GM23338 (cell line): ENCODE measurements at regions not wholly inside any gene's neighbourhood (a gene's known extent, or its start where the extent isn't known, plus 50 kb on each side); places are given as distances from the start of the nearest gene placed in this dataset.
A peak's percentile ranks its signal among the peaks of the same experiment; 100 is the strongest.

Experiments
- ATAC-seq: fragments of 200-7000 bp; cut with Tn5 transposase; 3 replicates; pipeline ENCODE4 v1.9.1; 2020
- DNase-seq: peaks from one replicate; pipeline ENCODE4 v3.0.0-alpha.2; 2015; ENCODE audit warnings: low spot score
- H2AFZ ChIP-seq: fragments of 200-600 bp; sonication (generic); 2 replicates; pipeline ENCODE4 v1.8.0; 2016; ENCODE audit warnings: antibody characterized with exemption, mild to moderate bottlenecking, moderate library complexity
- H3F3A ChIP-seq: fragments of 200-600 bp; sonication (generic); replicated peaks from 2 replicates; pipeline ENCODE4 v1.8.0; 2017; ENCODE audit warnings: antibody characterized with exemption, mixed run types, low read depth
- H3K27ac ChIP-seq: fragments of 200-600 bp; sonication (generic); 2 replicates; pipeline ENCODE4 v1.6.1; 2016; ENCODE audit warnings: low read depth
- H3K27me3 ChIP-seq: fragments of 200-600 bp; sonication (generic); 2 replicates; pipeline ENCODE4 v1.8.0; 2016; ENCODE audit warnings: mild to moderate bottlenecking, mixed run types, moderate library complexity; ENCODE audit not compliant: insufficient read depth
- H3K36me3 ChIP-seq: fragments of 200-600 bp; sonication (generic); 2 replicates; pipeline ENCODE4 v1.8.0; 2016; ENCODE audit warnings: mild to moderate bottlenecking; ENCODE audit not compliant: insufficient read depth
- H3K4me1 ChIP-seq: fragments of 200-600 bp; sonication (generic); 2 replicates; pipeline ENCODE4 v1.8.0; 2016; ENCODE audit warnings: mild to moderate bottlenecking, moderate library complexity; ENCODE audit not compliant: insufficient read depth
- H3K4me2 ChIP-seq: fragments of 200-600 bp; sonication (generic); 2 replicates; pipeline ENCODE4 v1.7.1; 2017; ENCODE audit warnings: mixed run types
- H3K4me3 ChIP-seq: fragments of 200-600 bp; sonication (generic); 2 replicates; pipeline ENCODE4 v1.6.1; 2016; ENCODE audit warnings: mixed run types
- H3K79me2 ChIP-seq: fragments of 200-600 bp; sonication (generic); replicated peaks from 2 replicates; pipeline ENCODE4 v1.8.0; 2017; ENCODE audit warnings: mild to moderate bottlenecking; ENCODE audit not compliant: insufficient read depth
- H3K9me2 ChIP-seq: fragments of 200-600 bp; sonication (generic); 2 replicates; pipeline ENCODE4 v1.8.0; 2017; ENCODE audit not compliant: insufficient read depth
- H4K20me1 ChIP-seq: fragments of 200-600 bp; sonication (generic); replicated peaks from 2 replicates; pipeline ENCODE4 v1.8.0; 2017; ENCODE audit warnings: mild to moderate bottlenecking; ENCODE audit not compliant: insufficient read depth
- H3K27ac Mint-ChIP-seq: 2 replicates; pipeline ENCODE4 v1.8.0; 2020; ENCODE audit warnings: inconsistent platforms, mild to moderate bottlenecking, moderate library complexity, mixed read lengths
- H3K27me3 Mint-ChIP-seq: 3 replicates; pipeline ENCODE4 v1.8.0; 2022; ENCODE audit warnings: low read depth, mild to moderate bottlenecking, moderate library complexity, mixed read lengths, inconsistent platforms; ENCODE audit not compliant: insufficient read depth, poor library complexity
- H3K36me3 Mint-ChIP-seq: 3 replicates; pipeline ENCODE4 v1.8.0; 2021; ENCODE audit warnings: low read depth, mild to moderate bottlenecking, inconsistent platforms, moderate library complexity, mixed read lengths
- H3K4me1 Mint-ChIP-seq: 3 replicates; pipeline ENCODE4 v1.8.0; 2020; ENCODE audit warnings: mild to moderate bottlenecking, inconsistent platforms, mixed read lengths
- H3K4me3 Mint-ChIP-seq: 3 replicates; pipeline ENCODE4 v1.8.0; 2021; ENCODE audit warnings: moderate library complexity, mild to moderate bottlenecking, inconsistent platforms, mixed read lengths
- H3K9me3 Mint-ChIP-seq: 3 replicates; pipeline ENCODE4 v1.8.0; 2020; ENCODE audit warnings: moderate library complexity, mild to moderate bottlenecking, inconsistent platforms, mixed read lengths
- TF ChIP-seq, protein P1 (sequence below), 2 experiments: fragments of 200-600 bp in 1 of 2; sonication (generic) in 1 of 2; conservative IDR thresholded peaks; 2 replicates each; pipeline versions ENCODE4 v1.5.1 to v1.6.1; 2016 to 2017; ENCODE audit warnings: antibody characterized with exemption in 2 of 2, low read depth in 2 of 2, mild to moderate bottlenecking in 2 of 2, moderate library complexity in 1 of 2
- TF ChIP-seq, protein P2 (sequence below): fragments of 250-450 bp; sonication (Bioruptor Pico); IDR thresholded peaks from 2 replicates; pipeline ENCODE4 v1.5.0; 2020; ENCODE audit warnings: mild to moderate bottlenecking, moderate library complexity

DNA sequence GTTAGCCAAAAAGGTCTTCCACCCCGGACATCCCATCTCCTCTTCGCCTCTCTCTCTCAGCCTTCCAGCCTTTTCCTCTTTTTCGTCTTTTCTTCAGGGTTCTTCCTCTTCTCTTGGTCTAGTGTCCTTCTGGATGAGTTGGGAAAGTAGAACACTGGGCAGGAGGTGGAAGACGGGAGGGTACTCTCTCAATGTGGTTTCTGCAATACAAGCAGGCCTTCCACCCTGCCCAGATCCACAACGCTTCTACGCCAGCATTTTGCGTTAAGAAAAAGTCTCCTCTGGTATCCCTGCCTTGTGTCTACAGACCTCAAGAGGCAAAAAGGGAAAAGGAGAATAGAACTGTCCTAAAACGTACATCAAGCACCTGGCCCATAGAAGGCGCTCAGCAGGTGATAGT is 587.8 kb downstream of the BNC2 start:
- no peak overlapping the region for H3K4me3 Mint-ChIP-seq
- Histone ChIP-seq H3K4me2 (no peak overlapping the region), H3K4me1 (no peaks in the 10 kb centered on the region), H3K27ac (no peak overlapping the region), H3K27me3 (no peaks in the 10 kb centered on the region), H3K9me2 (peaks cover 9% of the 10 kb centered on the region; the same call in 1 of the 2 replicates), H3K79me2 (no peaks in the 10 kb centered on the region), H3F3A (no peaks in the 10 kb centered on the region), H2AFZ (no peak overlapping the region), H3K4me3 (no peak overlapping the region), H3K36me3 (no peaks in the 10 kb centered on the region), H4K20me1 (no peaks in the 10 kb centered on the region)
- ATAC-seq (no peak), DNase-seq (no peak)
- H3K36me3 Mint-ChIP-seq, result no peaks in the 10 kb centered on the region
- peaks cover 6% of the 10 kb centered on the region for H3K27me3 Mint-ChIP-seq
- TF ChIP-seq, protein P1, sequence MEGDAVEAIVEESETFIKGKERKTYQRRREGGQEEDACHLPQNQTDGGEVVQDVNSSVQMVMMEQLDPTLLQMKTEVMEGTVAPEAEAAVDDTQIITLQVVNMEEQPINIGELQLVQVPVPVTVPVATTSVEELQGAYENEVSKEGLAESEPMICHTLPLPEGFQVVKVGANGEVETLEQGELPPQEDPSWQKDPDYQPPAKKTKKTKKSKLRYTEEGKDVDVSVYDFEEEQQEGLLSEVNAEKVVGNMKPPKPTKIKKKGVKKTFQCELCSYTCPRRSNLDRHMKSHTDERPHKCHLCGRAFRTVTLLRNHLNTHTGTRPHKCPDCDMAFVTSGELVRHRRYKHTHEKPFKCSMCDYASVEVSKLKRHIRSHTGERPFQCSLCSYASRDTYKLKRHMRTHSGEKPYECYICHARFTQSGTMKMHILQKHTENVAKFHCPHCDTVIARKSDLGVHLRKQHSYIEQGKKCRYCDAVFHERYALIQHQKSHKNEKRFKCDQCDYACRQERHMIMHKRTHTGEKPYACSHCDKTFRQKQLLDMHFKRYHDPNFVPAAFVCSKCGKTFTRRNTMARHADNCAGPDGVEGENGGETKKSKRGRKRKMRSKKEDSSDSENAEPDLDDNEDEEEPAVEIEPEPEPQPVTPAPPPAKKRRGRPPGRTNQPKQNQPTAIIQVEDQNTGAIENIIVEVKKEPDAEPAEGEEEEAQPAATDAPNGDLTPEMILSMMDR (conservative IDR thresholded peaks at IDR 0.05; ENCODE audit: low read depth in 2 of 2), result peak in 1 of 2 experiments; percentile 10; a peak in 1 of 4 replicates
- TF ChIP-seq, protein P2, sequence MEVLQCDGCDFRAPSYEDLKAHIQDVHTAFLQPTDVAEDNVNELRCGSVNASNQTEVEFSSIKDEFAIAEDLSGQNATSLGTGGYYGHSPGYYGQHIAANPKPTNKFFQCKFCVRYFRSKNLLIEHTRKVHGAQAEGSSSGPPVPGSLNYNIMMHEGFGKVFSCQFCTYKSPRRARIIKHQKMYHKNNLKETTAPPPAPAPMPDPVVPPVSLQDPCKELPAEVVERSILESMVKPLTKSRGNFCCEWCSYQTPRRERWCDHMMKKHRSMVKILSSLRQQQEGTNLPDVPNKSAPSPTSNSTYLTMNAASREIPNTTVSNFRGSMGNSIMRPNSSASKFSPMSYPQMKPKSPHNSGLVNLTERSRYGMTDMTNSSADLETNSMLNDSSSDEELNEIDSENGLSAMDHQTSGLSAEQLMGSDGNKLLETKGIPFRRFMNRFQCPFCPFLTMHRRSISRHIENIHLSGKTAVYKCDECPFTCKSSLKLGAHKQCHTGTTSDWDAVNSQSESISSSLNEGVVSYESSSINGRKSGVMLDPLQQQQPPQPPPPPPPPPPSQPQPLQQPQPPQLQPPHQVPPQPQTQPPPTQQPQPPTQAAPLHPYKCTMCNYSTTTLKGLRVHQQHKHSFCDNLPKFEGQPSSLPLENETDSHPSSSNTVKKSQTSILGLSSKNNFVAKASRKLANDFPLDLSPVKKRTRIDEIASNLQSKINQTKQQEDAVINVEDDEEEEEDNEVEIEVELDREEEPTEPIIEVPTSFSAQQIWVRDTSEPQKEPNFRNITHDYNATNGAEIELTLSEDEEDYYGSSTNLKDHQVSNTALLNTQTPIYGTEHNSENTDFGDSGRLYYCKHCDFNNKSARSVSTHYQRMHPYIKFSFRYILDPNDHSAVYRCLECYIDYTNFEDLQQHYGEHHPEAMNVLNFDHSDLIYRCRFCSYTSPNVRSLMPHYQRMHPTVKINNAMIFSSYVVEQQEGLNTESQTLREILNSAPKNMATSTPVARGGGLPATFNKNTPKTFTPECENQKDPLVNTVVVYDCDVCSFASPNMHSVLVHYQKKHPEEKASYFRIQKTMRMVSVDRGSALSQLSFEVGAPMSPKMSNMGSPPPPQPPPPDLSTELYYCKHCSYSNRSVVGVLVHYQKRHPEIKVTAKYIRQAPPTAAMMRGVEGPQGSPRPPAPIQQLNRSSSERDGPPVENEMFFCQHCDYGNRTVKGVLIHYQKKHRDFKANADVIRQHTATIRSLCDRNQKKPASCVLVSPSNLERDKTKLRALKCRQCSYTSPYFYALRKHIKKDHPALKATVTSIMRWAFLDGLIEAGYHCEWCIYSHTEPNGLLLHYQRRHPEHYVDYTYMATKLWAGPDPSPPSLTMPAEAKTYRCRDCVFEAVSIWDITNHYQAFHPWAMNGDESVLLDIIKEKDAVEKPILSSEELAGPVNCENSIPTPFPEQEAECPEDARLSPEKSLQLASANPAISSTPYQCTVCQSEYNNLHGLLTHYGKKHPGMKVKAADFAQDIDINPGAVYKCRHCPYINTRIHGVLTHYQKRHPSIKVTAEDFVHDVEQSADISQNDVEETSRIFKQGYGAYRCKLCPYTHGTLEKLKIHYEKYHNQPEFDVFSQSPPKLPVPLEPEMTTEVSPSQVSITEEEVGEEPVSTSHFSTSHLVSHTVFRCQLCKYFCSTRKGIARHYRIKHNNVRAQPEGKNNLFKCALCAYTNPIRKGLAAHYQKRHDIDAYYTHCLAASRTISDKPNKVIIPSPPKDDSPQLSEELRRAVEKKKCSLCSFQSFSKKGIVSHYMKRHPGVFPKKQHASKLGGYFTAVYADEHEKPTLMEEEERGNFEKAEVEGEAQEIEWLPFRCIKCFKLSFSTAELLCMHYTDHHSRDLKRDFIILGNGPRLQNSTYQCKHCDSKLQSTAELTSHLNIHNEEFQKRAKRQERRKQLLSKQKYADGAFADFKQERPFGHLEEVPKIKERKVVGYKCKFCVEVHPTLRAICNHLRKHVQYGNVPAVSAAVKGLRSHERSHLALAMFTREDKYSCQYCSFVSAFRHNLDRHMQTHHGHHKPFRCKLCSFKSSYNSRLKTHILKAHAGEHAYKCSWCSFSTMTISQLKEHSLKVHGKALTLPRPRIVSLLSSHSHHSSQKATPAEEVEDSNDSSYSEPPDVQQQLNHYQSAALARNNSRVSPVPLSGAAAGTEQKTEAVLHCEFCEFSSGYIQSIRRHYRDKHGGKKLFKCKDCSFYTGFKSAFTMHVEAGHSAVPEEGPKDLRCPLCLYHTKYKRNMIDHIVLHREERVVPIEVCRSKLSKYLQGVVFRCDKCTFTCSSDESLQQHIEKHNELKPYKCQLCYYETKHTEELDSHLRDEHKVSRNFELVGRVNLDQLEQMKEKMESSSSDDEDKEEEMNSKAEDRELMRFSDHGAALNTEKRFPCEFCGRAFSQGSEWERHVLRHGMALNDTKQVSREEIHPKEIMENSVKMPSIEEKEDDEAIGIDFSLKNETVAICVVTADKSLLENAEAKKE (CRISPR knock-in tag), result no peak
- peaks cover 3% of the 10 kb centered on the region; the same call in 1 of the 3 replicates for H3K4me1 Mint-ChIP-seq
- no peaks in the 10 kb centered on the region for H3K9me3 Mint-ChIP-seq
- H3K27ac Mint-ChIP-seq, result no peak overlapping the region

DNA sequence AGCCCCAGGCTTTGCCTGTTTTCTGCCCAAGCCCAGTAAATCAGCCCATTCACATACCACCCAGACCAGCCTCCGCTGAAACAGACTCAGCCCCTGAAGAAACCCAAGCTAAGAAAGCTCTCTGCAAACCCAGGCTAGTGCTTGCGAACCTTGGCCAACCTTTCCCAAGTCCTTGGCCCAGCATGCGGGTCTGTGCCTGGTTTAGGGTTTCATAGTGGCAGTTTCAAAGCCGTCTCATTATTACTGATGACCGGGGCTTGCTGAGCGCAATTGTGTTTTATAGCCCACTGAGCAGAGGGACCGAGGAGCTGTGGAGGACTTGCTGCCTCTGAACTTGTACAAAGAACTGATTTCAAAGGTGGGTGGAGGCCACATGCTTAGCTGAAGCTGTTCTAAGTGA is 584.3 kb downstream of the BNC2 start:
- Mint-ChIP-seq H3K36me3 (no peaks in the 10 kb centered on the region), H3K4me1 (no peaks in the 10 kb centered on the region), H3K4me3 (no peak overlapping the region), H3K9me3 (no peaks in the 10 kb centered on the region; the same call in 2 of the 3 replicates), H3K27me3 (peaks cover 6% of the 10 kb centered on the region), H3K27ac (no peak overlapping the region)
- H2AFZ ChIP-seq, result no peak overlapping the region
- H3K79me2 ChIP-seq, result no peaks in the 10 kb centered on the region
- no peak overlapping the region for H3K27ac ChIP-seq
- H3K27me3 ChIP-seq, result no peaks in the 10 kb centered on the region
- H3K4me2 ChIP-seq, result no peak overlapping the region
- no peaks in the 10 kb centered on the region for H3K4me1 ChIP-seq
- ATAC-seq (no peak), DNase-seq (no peak)
- H3K9me2 ChIP-seq, result peaks cover 17% of the 10 kb centered on the region; the same call in 1 of the 2 replicates
- H4K20me1 ChIP-seq, result no peaks in the 10 kb centered on the region
- H3K4me3 ChIP-seq, result no peak overlapping the region
- H3F3A ChIP-seq, result no peaks in the 10 kb centered on the region
- no peaks in the 10 kb centered on the region for H3K36me3 ChIP-seq
- TF ChIP-seq, protein P2 (CRISPR knock-in tag), result no peak
